Stimulated activated CD8-positive, alpha-beta memory T cell treated with anti-CD3 and anti-CD28 coated beads, Interleukin-15, amount 100 ng/mL, for 48 hours (primary cell): ENCODE measurements at regions not wholly inside any gene's neighbourhood (a gene's known extent, or its start where the extent isn't known, plus 50 kb on each side); places are given as distances from the start of the nearest gene placed in this dataset.
"Not testable (repeated sequence)": the region's sequence is repeated elsewhere in the genome, so short reads cannot be mapped to it uniquely, and the experiment has no call there.

ENCODE experiments used
- DNase-seq, 2 donors: peaks; one replicate each; pipeline ENCODE4 v3.0.0-alpha.2; 2020; ENCODE audit warnings: low read depth in 2 of 2

DNA sequence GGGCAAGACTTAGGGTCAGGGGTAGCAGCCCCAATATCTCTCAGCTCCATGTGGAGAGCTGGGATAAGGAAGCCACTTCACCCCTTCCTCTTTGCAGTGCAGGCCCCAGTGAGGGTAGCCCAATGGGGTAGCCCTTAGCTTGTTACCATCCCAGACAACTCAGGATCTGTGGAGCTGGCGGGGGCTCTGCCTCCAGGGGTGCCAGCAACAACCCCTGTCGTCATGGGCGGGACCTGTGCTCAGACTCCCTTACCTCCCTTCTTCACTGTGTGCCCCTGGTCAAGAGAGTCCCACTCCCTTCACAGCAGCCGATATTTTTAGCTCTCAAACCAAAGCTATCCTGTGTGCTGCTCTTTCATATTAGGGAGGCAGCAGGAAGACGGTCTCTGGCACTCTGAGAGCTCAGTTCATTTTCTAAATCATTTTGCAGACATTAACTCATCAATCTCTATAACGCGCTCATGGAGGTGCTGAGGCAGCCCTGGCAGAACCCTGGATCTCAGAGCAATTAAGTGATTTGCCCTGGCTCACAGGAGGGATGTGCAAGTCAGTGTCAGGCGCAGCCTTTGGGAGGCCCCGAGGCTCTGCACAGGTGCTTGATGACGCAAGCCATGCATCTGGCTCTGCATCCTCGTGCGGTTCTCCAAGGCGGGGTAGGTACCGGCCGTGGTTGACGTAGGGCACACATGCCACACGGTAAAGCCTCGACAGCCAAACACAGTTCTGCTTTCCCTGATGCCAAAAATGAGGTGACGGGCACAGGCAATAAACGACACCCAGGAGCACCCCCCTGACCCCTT, 357.6 kb downstream of the SHANK2 start:
- DNase-seq = no peak

DNA sequence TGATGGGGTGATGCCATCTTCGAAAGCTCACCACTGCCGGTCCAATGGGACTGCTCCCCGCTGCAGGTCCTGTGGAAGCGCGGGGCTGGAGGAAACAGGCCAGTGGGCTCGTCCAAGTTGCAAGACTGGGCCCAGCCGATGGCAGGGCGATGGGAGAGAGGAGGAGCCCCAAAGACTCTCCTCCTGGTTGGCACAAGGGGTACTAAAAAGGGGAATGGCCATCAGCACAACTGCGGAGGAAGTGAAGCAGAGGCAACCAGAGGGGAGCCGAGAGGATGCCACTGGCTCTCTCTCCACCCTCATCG, 357.1 kb downstream of the SHANK2 start:
- DNase-seq = no peak

DNA sequence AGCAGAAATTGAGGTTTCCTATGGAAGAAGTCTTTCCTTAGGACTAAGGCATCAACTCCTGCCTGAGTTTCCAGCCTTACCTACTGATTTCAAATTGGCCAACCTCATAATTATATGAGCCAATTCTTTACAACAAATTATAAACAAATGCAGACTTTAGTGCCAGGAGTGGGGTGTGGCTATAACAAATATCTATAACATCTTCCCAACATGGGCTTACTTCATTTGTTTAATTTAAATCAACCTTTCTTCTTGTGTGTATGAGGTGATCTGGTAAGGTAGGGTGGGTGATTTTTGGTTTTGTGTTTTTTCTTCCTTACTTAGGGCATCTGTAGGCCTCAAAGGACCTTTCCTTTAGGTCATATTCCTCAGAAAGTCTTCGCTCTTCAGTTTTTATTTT, 354.9 kb downstream of the SHANK2 start:
- DNase-seq = no peak

DNA sequence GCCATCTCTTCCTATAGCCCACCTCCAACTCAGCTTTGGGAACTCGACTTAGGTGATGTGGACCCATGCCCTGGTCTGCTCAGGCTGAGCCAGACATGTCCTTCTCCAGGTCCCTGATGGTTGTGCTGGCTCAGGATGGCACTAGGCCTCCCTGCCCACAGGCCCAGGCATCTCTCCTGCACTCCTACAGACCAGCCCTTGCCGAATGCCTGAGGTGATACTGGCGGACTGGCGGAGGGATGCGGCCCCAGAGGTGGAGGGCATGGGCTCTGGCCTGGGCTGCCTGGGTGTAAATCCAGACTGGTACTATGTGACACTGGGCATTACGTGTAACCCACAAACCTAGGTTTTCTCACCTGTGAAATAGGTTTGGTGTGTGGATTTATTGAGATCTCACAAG, 352.8 kb downstream of the SHANK2 start:
- no peak for DNase-seq

DNA sequence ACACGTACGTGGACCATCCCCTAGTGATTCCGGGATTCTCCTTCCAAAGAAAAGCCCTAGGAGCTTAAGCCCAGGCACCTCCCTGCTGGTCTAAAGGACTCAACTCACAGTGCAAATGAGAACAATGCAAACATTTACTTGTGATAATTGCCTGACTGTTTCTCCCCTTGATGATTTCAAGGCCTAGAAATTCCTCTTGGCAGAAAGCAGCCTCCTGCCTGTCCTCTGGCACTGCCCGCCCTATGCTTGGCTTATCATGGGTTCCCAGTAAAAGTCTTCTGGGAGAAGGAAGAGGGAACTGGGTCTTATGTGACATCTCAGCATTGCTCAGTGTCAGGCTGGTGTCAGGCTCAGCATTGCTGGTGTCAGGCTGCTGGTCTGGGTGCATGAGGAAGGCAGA, 351.8 kb downstream of the SHANK2 start:
- no peak for DNase-seq

DNA sequence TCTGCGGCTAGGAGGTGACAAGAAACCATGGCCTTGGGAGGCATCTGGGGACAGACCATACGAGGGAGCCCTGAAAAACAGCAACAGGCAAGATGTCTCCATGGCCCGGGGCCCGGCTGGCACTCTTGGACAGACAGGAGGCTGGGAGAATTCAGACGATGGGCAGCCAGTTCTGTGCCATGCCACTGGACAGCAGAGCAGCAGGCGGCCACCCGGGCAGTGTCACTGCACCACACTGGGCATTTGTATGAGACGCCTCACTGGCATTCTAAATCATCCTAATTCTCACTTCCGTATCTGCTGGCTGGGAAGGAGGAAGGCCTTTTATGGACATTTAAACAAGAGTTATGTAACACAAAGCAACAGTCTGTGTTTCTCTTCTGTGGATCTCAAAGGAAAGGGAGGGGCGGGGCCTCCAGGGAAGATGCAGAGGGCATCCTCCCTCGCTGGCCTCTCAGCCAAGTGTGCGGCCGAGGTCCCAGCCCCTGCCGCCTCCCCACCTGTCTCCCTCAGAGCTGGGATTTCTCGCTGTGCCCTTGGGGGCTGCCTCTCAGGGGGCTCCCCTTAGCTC, 350.3 kb downstream of the SHANK2 start:
- no peak for DNase-seq

DNA sequence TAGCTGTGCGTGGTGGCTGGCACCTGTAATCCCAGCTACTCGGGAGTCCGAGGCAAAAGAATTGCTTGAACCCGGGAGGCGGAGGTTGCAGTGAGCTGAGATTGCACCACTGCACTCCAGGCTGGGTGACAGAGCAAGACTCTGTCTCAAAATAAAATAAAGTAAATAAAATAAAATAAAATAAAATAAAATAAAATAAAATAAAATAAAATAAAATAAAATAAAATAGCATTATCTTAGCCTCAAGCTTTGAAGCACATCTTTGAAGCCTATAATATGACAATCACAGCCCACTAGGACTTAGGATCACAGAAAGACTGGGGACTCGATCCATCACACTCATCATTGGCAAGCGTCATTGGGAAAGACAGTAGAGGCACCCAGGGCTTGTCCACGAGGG, 349.1 kb downstream of the SHANK2 start:
- DNase-seq = not testable (repeated sequence)

DNA sequence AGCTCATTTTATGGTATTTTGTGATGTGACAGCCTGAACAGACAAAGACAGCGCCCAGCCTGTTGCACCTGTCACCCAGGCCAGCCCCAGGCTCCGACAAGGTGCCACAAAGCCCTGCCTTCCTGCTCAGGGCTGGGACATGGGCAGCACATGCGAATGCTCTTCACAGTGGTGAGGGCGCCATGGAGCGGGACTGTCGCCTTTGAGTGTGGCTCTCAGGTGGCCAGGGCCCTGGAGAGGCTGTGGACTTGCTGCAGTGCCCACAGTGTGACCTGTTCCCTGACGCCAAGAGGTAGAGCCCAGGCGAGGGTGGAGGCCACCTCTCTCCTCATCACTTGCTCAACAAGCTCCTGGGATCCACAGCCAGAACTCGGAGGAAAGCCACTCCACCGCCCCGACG, 346.3 kb downstream of the SHANK2 start:
- no peak for DNase-seq

DNA sequence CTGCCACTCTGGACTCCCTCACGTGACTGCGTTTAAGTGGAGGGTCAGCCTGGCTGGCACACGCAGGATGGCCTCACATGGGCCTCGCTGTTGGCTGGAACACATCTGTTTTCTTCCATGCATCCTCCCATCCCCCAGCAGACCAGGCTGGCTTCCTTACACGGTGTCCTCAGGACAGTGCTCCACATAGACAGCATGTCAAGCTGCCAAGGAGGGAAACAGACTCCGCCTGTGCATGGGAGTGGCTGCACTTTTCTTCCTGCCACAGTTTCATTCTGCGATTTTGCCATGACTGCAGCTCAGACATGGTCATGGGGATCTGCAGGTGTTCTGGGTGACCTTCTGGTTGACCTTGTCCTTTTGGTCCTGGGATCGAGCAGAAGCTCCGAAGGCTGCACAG, 344.2 kb downstream of the SHANK2 start:
- DNase-seq = no peak

DNA sequence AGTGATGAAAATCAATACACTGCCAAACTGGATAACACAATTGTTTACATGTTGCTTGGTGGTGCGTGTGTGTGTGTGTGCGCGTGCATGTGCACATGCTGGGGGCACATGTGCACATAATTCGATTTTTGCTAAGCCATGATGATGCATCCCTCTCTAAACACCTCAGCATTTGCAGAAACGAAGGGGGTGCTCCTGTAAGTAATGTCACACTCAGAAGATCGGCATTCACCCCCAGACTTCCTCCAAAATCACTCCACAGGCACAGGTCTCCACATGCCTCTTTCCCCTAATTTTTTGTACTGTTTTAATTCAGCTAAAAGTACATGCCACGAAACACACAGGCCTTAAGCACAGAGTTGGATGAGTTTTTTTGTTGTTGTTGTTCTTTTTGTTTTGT, 341.5 kb downstream of the SHANK2 start:
- DNase-seq = no peak

DNA sequence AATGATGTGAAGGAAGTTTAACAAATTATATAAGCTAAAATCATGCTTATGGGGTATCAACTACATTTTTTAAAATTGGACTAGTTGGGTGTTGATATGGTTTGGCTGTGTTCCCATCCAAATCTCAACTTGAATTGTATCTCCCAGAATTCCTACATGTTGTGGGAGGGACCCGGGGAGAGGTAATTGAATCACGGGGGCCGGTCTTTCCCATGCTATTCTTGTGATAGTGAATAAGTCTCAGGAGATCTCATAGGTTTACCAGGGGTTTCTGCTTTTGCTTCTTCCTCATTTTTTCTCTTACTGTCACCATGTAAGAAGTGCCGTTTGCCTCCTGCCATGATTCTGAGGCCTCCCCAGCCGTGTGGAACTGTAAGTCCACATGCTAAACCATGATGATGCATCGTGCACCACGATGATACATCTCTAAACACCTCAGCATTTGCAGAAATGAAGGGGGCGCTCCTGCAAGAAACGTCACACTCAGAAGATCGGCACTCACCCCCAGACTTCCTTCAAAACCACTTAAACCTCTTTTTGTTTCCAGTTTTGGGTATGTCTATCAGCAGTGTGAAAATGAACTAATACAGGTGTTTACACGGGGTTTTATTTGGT, 340.0 kb downstream of the SHANK2 start:
- DNase-seq = peak in 1 of 2 donors; percentile 24

DNA sequence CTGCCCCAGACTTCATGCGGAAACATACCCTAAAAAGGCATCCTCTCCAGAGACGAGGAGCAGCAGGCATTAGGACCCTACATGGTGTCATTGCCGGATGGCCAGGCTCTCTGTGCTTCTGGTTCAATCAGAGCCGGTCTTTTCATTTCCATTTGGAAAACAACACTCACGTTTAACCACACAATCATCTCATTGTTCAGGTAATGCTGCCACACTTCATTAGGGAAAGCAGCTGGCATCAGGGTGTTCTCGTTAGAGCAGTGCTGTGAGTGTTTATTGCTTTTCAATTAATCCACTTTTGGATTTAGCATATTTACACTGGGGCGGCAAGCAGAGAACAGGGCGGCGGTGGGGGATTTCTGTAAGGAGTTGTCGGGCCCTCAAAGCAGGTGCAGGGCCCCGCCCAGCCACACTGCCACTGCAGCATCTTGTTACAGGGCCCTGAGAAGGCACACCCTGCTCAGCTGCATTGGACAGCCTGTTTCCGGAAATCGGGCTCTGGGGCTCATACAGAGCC, 338.6 kb downstream of the SHANK2 start:
- DNase-seq = no peak

DNA sequence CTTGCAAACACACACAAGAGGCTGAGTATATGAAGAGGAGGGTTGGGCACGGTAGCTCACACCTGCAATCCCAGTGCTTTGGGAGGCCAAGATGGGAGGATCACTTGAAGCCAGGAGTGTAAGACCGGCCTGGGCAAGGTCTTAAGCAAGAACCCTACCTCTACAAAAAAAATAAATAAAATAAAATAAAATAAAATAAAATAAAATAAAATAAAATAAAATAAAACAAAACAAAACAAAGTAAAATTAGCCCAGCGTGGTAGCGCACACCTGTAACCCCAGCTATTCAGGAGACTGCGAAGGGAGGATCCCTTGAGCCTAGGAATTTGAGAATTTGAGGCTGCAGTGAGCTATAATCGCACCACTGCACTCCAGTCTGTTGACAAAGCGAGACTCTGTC, 337.9 kb downstream of the SHANK2 start:
- no peak for DNase-seq

DNA sequence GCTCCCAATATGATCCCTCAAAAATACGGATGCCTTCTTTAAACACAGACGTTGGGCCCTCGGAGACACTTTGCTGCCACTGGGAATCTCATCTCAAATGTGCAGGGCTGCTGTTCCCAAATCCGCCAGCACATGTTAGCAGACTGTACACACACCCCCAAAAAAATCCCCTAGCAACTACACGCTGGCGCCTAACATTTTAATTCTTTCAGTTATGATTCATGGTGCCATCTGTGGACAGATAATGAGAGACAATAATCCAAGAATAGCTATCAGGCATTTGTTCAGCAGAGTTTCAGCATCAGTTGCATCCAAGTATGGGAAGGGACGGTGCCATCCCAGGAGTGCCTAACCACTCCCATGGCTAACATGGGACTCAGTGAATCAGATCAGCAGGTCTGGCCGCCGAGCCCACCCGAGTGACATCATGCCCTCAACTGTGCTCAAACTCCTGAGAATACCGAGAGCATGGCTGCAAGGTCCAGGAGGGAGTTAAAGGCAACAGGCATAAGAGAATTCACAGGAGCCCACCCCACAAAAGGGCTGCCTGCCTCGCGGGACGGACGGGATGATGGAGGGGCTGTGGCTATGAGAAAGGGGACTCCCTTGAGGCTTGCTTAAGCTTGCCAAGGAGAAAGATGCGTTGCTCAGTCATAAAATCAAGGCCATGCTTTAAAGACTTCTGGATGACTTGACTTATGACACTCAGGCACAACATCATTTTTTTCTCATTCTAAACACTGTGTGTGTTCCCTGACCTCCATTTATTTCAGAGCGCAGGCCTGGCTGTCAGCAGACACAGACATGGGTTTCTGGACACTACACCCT, 337.0 kb downstream of the SHANK2 start:
- no peak for DNase-seq

DNA sequence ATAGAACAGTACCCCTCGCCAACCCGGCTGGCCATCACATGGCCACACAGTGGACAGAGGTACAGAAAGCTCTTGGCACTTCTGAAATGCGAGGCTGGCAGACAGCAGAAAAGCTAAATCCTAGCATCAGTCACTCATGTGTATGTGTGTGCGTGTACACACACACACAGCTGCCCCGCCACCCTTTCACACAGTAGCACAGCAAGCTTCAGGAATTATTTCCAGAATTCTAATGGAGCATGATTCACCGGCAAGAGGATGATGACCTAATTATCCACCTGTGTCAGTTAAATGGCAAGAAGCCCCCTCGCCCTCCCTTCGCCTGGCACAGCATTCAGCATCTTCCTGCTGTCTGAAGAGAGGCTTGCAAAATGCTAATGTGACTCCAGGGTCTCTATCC, 336.0 kb downstream of the SHANK2 start:
- DNase-seq = no peak

DNA sequence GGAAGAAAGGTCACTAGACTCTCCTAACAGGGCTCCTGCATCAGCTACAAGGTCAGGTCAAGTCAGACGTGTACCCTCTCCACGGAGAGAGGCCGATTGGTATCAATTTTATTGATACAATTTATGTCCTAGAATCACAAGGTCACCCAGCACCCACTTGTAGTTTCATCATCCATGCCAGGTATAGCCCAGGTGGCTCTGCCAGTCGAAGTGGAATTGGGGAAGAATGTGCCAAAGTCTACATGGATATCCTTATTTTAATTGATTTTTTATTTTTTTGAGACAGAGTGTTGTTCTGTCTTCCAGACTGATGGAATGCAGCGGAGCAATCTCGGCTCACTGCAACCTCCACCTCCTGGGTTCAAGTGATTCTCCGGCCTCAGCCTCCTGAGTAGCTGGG, 334.1 kb downstream of the SHANK2 start:
- DNase-seq = no peak

DNA sequence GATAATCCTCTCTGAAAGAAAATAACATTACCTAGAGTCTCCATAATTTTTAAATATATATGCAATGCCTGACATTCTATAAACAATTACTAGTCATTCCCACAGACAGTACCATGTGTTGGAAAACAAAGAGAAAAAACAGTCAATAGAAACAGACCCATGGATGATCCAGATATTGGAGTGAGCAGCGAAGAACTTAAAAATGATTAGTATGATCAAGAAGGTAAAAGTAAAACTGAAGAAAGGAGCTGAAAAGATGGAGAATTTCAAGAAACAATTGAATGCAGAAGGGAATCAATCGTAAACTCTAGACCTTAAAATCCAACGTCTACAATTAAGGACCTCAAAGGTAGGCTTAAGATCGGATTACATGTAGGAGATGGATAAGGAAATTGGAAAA, 330.6 kb downstream of the SHANK2 start:
- DNase-seq = no peak

DNA sequence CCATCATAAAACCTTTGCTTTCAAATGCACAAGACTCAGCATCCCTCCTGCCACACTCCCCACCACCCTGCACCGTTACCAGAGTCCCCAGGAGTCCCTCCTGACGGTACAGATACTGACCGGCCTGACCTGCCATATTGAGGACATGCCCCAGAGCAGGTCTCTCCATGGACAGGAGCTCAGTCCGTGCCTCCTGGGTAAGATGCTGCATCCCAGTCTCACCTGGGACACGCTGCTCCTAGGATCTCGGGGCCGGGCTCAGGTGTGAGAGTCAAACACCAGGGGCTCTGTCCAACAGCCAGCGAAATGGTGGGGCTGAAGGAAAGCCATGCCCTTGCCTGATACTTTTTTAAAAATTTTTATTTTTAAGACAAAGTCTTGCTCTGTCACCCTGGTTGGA, 328.3 kb downstream of the SHANK2 start:
- no peak for DNase-seq

DNA sequence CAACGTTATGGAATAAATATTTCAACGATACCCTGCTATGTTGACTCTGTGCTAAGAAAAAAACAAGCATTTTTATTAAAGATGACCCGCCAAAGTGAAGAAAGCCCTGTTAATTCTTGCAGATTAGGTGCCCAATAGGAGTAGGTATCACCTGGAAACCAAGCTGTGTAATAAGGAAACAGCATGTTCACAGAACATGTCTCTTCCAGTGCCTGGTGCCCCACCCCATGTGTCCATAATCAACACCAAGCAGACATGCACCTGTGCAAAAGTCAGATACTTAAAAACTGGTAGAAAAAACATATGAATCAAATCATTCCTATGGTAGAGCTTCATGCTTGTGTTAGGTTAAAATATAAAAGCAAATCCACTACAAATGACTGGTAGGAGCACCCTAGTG, 327.1 kb downstream of the SHANK2 start:
- DNase-seq = no peak

DNA sequence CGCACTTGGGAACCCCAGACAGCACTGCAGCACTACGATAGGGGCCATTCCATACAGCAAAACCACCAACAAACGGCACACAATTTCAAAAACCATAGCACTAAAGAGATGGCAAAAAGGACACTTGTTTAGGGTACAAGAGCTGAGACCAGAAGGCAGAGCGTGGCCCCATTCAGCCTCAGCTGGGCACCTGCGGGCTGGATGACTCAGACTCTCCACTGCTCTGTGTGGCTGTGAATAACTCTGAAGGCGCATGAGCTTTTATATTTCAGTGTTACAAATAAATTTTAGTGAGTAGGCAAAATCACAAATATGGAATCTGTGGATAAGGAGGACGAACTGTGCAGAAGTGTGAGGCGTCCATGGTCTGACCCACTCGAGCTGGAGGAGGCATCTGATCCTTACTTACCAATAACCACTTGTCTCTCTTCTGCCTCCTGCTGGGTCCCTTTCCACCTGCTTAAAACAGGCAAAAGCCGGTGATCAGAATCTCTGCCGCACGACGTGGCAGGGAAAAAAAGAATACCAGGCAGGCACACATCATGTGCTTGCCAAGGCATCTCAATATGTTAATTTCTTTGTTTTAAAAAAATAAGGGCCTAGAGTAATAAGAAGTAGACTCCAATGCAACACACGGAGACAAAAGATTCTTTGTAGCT, 325.7 kb downstream of the SHANK2 start:
- DNase-seq = no peak

DNA sequence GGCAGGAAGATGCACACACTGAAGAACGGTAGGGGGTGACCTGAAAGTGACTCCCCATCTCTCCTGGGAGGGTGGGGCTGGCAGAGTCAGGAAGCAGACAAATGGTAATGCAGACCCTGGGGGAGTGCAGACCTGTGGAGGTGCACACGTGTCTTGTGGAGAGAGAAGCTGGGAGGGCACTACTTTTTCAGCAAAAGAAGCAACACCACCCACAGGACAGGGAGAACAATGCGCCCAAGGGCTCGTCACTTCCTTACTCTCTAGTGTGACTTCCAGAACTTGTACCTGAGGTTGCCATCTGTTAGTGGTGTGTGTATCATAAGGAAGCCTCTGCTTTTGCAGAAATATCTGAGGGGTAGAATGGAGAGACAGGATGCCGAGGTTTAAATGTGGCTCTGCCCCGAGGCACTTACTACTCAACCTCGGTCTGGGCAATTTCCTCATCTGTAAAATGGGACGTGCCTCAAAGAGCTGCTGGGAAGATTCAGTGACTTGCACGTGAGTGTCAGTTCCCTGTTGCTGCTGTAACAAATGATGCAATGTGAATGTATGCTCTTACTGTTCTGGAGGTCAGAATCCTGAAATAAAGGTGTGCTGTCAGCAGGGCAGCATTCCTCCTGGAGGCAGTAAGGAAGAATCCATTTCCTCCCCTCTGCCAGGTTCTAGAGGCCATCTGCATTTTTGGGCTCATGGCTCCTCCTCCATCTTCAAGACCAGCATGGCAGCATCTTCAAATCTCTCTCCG, 323.4 kb downstream of the SHANK2 start:
- no peak for DNase-seq
